ENCODE measurements at regions not wholly inside any gene's neighbourhood (a gene's known extent, or its start where the extent isn't known, plus 50 kb on each side); places are given as distances from the start of the nearest gene placed in this dataset.

- TF ChIP-seq, protein P1, sequence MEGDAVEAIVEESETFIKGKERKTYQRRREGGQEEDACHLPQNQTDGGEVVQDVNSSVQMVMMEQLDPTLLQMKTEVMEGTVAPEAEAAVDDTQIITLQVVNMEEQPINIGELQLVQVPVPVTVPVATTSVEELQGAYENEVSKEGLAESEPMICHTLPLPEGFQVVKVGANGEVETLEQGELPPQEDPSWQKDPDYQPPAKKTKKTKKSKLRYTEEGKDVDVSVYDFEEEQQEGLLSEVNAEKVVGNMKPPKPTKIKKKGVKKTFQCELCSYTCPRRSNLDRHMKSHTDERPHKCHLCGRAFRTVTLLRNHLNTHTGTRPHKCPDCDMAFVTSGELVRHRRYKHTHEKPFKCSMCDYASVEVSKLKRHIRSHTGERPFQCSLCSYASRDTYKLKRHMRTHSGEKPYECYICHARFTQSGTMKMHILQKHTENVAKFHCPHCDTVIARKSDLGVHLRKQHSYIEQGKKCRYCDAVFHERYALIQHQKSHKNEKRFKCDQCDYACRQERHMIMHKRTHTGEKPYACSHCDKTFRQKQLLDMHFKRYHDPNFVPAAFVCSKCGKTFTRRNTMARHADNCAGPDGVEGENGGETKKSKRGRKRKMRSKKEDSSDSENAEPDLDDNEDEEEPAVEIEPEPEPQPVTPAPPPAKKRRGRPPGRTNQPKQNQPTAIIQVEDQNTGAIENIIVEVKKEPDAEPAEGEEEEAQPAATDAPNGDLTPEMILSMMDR (IDR thresholded peaks at IDR 0.05 in 8 of 11, conservative IDR thresholded peaks at IDR 0.05 in 3 of 11), result peak; percentile 44 to 88 (median 75)
- TF ChIP-seq POLR2AphosphoS5 (IDR thresholded peaks at IDR 0.05), result no peak
These were observed 85.3 kb upstream of the SYT13 start for GRCh38 chr11:45371251-45372115.
